Kidney (tissue), 13 donors: ENCODE measurements at regions not wholly inside any gene's neighbourhood (a gene's known extent, or its start where the extent isn't known, plus 50 kb on each side); places are given as distances from the start of the nearest gene placed in this dataset.

Experiments
- DNase-seq, 5 donors: peaks; one replicate each; pipeline ENCODE4 v3.0.0-alpha.2; 2013 to 2020
- FAIRE-seq: peaks from 2 replicates; lab custom pipeline; 2012; peaks lifted over from hg19 to GRCh38; lab: Jason Lieb, UNC
- H3K27ac ChIP-seq, 2 donors: one replicate each; pipeline ENCODE4 v1.7.0; 2013; ENCODE audit warnings: low read depth in 2 of 2, low read length in 2 of 2, inconsistent platforms in 1 of 2
- H3K27me3 ChIP-seq: one replicate; pipeline ENCODE4 v1.7.1; 2013; ENCODE audit warnings: low read length, inconsistent platforms; ENCODE audit not compliant: control insufficient read depth, insufficient read depth
- H3K36me3 ChIP-seq, 3 donors: one replicate each; pipeline versions ENCODE4 v1.7.0 to v1.7.1; 2013; ENCODE audit warnings: low read length in 3 of 3, control low read depth in 1 of 3, inconsistent platforms in 1 of 3; ENCODE audit not compliant: insufficient read depth in 3 of 3, control insufficient read depth in 2 of 3
- H3K4me1 ChIP-seq, 3 donors: one replicate each; pipeline versions ENCODE4 v1.7.0 to v1.7.1; 2013; ENCODE audit warnings: low read length in 3 of 3, inconsistent platforms in 1 of 3, low read depth in 1 of 3; ENCODE audit not compliant: control insufficient read depth in 2 of 3, insufficient read depth in 2 of 3
- H3K4me3 ChIP-seq, 3 donors: one replicate each; pipeline versions ENCODE4 v1.7.0 to v1.8.1; 2013; ENCODE audit warnings: low read length in 3 of 3, control low read depth in 1 of 3, inconsistent platforms in 1 of 3
- H3K9ac ChIP-seq, 3 donors: one replicate each; pipeline versions ENCODE4 v1.7.0 to v1.7.1; 2013; ENCODE audit warnings: low read length in 3 of 3, control low read depth in 1 of 3, inconsistent platforms in 1 of 3
- H3K9me3 ChIP-seq, 3 donors: one replicate each; pipeline versions ENCODE4 v1.7.0 to v1.7.1; 2013; ENCODE audit warnings: low read length in 3 of 3, control low read depth in 1 of 3, inconsistent platforms in 1 of 3; ENCODE audit not compliant: control insufficient read depth in 2 of 3, insufficient read depth in 1 of 3
- CTCF ChIP-seq: IDR thresholded peaks from 3 replicates; pipeline ENCODE4 v1.5.1; 2012; ENCODE audit warnings: mild to moderate bottlenecking, moderate library complexity, borderline replicate concordance; ENCODE audit not compliant: insufficient read depth; ENCODE audit errors: extremely low read depth
- intact Hi-C: fragments of 100-400 bp; cut with DNase I; formaldehyde crosslinking; loops from one replicate; pipeline ENCODE4 v1.11.1; 2022
- donor health status: control.
- donor health status: control.
- donor health status: control.
- donor health status: control.
- donor health status: control.
- donor health status: DM: yes; HTN: yes; CAD: no.
- donor health status: Normal renal cell carcinoma (clear cell type).

GRCh38 chr2:128581849-128582244 lies 263.2 kb upstream of the HS6ST1 start:
- Histone ChIP-seq H3K9me3 (peaks cover 0 to 4% (median 0%) of the 10 kb centered on the region in 3 donors), H3K36me3 (no peaks in the 10 kb centered on the region), H3K4me1 (peaks cover 0 to 6% (median 0%) of the 10 kb centered on the region in 3 donors), H3K9ac (no peak overlapping the region), H3K4me3 (no peak overlapping the region), H3K27ac (no peak overlapping the region), H3K27me3 (no peaks in the 10 kb centered on the region)
- FAIRE-seq (no peak), DNase-seq (no peak)
- intact Hi-C loops: no loop called here
- TF ChIP-seq CTCF: no peak

GRCh38 chr2:128584296-128584890 lies 265.7 kb upstream of the HS6ST1 start:
- no peak for DNase-seq
- FAIRE-seq: peak; percentile 23
- no peak for TF ChIP-seq CTCF

GRCh38 chr2:128585706-128586105 lies 267.0 kb upstream of the HS6ST1 start:
- no peak for DNase-seq
- no peak overlapping the region for H3K9ac ChIP-seq
- intact Hi-C loops: no loop called here
- no peak for FAIRE-seq
- H3K36me3 ChIP-seq: no peaks in the 10 kb centered on the region
- no peaks in the 10 kb centered on the region for H3K27me3 ChIP-seq
- peaks cover 0 to 4% (median 0%) of the 10 kb centered on the region in 3 donors for H3K9me3 ChIP-seq
- H3K4me3 ChIP-seq: no peak overlapping the region
- no peak for TF ChIP-seq CTCF
- H3K27ac ChIP-seq: no peak overlapping the region
- no peaks in the 10 kb centered on the region for H3K4me1 ChIP-seq

More at GRCh38 chr2:128584296-128584890, 265.7 kb upstream of the HS6ST1 start:
- Histone ChIP-seq H3K27ac (no peak overlapping the region), H3K9ac (no peak overlapping the region), H3K4me1 (no peaks in the 10 kb centered on the region), H3K4me3 (no peak overlapping the region), H3K9me3 (peaks cover 0 to 4% (median 0%) of the 10 kb centered on the region in 3 donors), H3K27me3 (no peaks in the 10 kb centered on the region), H3K36me3 (no peaks in the 10 kb centered on the region)
- intact Hi-C loops: no loop called here

GRCh38 chr2:128589681-128590080 lies 271.0 kb upstream of the HS6ST1 start:
- Histone ChIP-seq H3K4me3 (no peak overlapping the region), H3K4me1 (peaks cover 2 to 13% (median 13%) of the 10 kb centered on the region in 3 donors), H3K36me3 (no peaks in the 10 kb centered on the region), H3K27me3 (no peaks in the 10 kb centered on the region), H3K27ac (no peak overlapping the region), H3K9me3 (peaks cover 0 to 4% (median 0%) of the 10 kb centered on the region in 3 donors), H3K9ac (no peak overlapping the region)
- TF ChIP-seq CTCF: no peak
- DNase-seq (no peak), FAIRE-seq (no peak)
- intact Hi-C loops: no loop called here
